HG03520 (cell line): ENCODE measurements at regions not wholly inside any gene's neighbourhood (a gene's known extent, or its start where the extent isn't known, plus 50 kb on each side); places are given as distances from the start of the nearest gene placed in this dataset.
"Not testable (repeated sequence)": the region's sequence is repeated elsewhere in the genome, so short reads cannot be mapped to it uniquely, and the experiment has no call there.

Experiments
- ATAC-seq: cut with Tn5 transposase; IDR thresholded peaks from one replicate; pipeline ENCODE4 v1.9.1; 2021; ENCODE audit warnings: mild to moderate bottlenecking, moderate library complexity; ENCODE audit not compliant: unreplicated experiment

DNA sequence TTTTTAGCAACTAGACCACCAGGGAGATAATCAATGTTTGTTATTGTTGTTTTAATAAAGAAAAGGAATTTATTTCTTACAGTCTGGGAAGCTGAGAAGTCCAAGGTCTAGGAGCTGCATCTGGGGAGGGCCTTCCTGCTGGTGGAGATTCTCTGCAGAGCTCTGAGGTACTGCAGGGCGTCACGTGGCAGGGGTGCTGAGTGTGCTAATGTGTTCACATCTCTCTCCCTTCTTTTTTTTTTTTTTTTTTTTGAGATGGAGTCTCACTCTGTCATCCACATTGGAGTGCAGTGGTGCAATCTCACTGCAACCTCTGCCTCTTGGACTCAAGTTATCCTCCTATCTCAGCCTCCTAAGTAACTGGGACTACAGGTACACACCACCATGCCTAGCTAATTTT is 150.9 kb upstream of the TRIM24 start:
- no peak for ATAC-seq

GRCh38 chr7:138313829-138314178 is 146.3 kb upstream of the TRIM24 start:
- ATAC-seq, result no peak

- peak; percentile 96 for ATAC-seq
Measured at GRCh38 chr7:138316421-138317043, 143.5 kb upstream of the TRIM24 start.

- no peak for ATAC-seq
Measured at GRCh38 chr7:138317044-138317596, 142.9 kb upstream of the TRIM24 start.

DNA sequence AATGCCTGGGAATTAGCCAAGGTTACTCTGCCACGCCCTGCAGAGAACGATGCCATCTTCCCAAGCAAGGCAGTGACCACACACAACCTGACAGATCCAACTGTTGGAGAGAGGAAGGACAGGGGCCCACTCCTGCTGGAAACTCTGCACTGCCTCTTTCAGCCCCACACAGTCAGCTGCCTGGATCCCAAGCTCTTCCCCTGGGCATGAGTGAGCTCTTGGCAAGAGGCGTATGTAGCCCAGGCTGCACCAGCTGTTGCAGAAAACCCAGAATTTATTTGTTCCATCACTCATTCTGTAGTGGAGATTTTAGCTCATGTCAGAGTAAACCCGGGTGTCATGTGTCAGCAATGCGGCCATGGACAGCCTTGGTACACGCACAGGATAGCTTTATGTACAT is 135.1 kb upstream of the TRIM24 start:
- no peak for ATAC-seq

- no peak for ATAC-seq
Measured at GRCh38 chr7:138325434-138325833, 134.6 kb upstream of the TRIM24 start.

GRCh38 chr7:138328215-138328614 is 131.8 kb upstream of the TRIM24 start:
- no peak for ATAC-seq

DNA sequence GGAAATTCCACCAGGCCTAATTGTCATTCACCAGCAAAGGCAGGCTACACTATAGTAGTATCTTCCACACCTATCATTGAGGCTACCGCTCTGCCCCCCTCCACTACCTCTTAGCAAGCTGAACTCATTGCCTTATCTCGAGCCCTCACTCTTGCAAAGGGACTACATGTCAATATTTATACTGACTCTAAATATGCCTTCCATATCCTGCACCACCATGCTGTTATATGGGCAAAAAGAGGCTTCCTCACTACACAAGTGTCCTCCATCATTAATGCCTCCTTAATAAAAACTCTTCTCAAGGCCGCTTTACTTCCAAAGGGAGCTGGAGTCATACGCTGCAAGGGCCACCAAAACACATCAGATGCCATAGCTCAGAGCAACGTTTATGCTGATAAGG is 127.2 kb upstream of the TRIM24 start:
- ATAC-seq, result not testable (repeated sequence)

GRCh38 chr7:138338361-138338760 is 121.7 kb upstream of the TRIM24 start:
- ATAC-seq, result no peak

DNA sequence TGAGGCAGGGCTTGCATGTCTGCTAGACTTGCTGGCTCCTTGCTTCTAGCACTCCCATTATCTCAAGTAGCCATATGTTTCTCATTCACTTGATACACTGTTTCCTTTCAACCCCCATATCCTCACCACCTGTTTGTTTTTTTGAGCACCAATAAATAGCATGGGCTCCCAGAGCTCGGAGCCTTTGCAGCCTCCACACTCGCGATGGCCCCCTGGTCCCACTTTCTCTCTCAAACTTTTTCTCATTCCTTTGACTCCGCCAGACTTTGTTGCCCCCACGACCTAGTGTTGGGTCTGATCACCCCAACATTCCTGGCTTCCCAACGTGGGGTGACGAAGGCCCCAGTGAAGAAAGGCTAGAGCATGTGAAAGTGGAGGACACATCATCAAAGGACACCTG is 120.8 kb upstream of the TRIM24 start:
- not testable (repeated sequence) for ATAC-seq

GRCh38 chr7:138342990-138343389 is 117.1 kb upstream of the TRIM24 start:
- no peak for ATAC-seq

- no peak for ATAC-seq
Measured at GRCh38 chr7:138345567-138345966, 114.5 kb upstream of the TRIM24 start.

DNA sequence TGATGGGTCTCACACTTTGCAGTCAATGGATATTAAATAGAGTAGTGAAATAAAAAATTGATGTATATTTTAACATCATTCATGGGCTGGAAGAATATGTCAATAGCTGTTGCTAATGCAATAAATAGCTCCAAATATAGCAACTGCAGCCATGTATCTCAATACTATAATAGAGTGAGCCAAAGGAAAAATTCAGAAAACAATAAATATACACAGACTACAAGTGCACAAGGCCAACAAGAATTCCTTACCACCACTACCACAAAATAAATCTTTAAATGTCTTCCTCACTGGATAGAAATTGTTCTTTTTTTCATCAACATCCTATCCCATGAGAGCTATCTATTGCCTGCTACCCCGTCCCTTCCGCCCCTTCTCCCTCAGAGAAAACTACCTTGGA is 113.1 kb upstream of the TRIM24 start:
- no peak for ATAC-seq

GRCh38 chr7:138349841-138350700 is 110.0 kb upstream of the TRIM24 start:
- ATAC-seq, result no peak

GRCh38 chr7:138350701-138351357 is 109.2 kb upstream of the TRIM24 start:
- no peak for ATAC-seq

DNA sequence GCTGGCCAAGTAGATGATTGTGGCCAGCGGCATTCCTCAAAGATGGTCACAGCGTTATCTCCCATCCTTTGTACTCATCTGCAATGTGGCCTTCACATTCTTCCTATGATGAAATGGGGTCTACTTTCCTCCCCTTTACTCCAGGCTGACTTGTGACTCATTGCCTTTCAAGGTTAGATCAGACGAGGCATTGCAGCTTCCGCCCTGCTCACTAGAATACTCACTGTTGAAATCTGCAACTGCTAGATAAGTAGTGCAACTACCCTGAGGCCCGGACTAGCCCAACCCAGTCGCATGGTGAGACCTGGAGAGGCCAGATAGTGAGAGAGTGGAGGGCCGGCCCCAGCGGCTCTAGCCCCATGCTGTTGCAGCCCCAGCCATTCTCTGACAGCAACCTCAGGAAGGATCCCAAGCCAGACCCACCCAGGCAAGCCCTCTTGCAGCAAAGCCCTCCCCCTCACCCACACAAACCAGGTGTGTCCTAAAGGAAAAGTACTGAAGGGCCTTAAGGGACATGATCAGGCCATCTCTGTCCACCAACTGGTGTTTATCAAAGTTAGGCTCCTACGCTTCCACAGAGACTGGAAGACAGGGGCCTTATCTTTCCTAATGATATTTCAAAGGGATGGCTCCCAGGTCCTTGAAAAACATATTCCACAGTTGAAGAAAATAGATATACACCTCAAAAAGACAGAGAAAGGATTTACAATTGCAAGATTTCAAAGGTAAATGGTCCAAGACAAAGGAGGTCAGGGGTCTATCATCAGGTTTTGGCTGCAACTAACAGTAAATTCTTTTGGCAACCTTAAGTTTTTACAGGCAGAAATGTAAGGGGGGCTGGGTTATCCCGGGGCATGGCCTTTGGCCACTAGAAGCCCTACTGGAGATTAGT is 107.2 kb upstream of the TRIM24 start:
- no peak for ATAC-seq

GRCh38 chr7:138354066-138354465 is 106.0 kb upstream of the TRIM24 start:
- ATAC-seq, result no peak

DNA sequence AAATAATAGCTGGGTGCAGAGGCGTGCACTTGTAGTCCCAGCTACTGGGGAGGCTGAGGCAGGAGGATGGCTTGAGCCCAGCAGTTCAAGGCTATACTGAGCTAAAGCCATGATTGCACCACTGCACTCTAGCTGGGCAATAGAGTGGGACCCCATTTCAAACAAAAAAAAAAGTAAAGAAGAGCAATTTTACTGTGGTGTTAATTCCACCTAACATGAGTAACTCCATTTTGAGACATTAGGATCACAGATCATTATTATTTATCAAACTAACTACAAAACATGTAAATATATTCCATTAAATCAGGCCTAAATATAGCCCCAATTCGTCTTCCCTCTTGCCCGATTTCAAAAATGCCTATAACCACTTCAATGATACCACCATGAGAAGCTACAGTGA is 104.8 kb upstream of the TRIM24 start:
- ATAC-seq, result no peak

DNA sequence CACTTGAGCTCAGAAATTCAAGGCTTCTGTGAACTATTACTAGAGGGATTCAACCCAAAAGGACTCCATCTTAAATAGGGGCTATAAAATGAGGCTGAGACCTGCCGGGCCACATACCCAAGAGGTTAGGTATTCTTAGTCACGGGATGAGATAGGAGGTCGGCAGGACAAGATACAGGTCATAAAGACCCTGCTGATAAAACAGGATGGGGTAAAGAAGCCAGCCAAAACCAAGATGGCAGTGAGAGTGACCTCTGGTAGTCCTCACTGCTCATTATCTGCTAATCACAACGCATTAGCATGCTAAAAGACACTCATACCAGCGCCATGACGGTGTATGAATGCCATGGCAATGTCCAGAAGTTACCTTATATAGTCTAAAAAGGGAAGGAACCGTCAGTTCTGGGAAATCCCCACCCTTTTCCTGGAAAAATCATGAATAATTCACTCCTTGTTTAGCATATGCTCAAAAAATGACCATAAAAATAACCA is 101.2 kb upstream of the TRIM24 start:
- ATAC-seq, result no peak

- no peak for ATAC-seq
Measured at GRCh38 chr7:138359870-138360559, 100.0 kb upstream of the TRIM24 start.
